ENCODE measurements at regions not wholly inside any gene's neighbourhood (a gene's known extent, or its start where the extent isn't known, plus 50 kb on each side); places are given as distances from the start of the nearest gene placed in this dataset.

GRCh38 chr2:183284606-183285005 lies 160.4 kb downstream of the NUP35 start:
- TF ChIP-seq CTCF (IDR thresholded peaks at IDR 0.05) (no peak), EP300 (IDR thresholded peaks at IDR 0.05) (no peak), POLR2AphosphoS5 (IDR thresholded peaks at IDR 0.05) (no peak)
